ENCODE measurements at regions not wholly inside any gene's neighbourhood (a gene's known extent, or its start where the extent isn't known, plus 50 kb on each side); places are given as distances from the start of the nearest gene placed in this dataset.

DNA sequence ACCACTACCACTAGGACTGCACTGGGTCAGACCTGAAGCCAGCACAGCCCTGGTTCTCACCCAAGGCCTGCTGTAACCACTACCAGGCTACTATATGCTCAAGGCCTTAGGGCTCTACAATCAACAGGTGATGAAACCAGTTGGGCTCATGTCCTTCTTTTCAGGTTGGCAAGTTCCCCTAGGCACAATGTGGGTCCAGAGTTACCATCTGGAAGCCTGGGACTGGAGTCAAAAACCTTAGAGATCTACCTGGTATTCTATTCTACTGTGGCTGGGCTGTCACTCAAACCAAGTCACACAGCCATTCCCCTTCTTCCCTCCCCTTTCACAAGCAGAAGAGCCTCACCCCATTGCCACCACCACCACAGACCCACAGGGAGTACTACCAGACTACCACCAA, 175.6 kb downstream of the RELL1 start:
- DNase-seq, result no peak
- Histone ChIP-seq H3K27me3 (no peaks in the 10 kb centered on the region), H3K36me3 (no peaks in the 10 kb centered on the region), H3K4me1 (no peaks in the 10 kb centered on the region), H3K9me3 (peaks cover 0 to 20% (median 5%) of the 10 kb centered on the region in 11 donors), H3K27ac (no peak overlapping the region), H3K4me3 (no peak overlapping the region)
- no peak for ATAC-seq
- TF ChIP-seq, protein P1, sequence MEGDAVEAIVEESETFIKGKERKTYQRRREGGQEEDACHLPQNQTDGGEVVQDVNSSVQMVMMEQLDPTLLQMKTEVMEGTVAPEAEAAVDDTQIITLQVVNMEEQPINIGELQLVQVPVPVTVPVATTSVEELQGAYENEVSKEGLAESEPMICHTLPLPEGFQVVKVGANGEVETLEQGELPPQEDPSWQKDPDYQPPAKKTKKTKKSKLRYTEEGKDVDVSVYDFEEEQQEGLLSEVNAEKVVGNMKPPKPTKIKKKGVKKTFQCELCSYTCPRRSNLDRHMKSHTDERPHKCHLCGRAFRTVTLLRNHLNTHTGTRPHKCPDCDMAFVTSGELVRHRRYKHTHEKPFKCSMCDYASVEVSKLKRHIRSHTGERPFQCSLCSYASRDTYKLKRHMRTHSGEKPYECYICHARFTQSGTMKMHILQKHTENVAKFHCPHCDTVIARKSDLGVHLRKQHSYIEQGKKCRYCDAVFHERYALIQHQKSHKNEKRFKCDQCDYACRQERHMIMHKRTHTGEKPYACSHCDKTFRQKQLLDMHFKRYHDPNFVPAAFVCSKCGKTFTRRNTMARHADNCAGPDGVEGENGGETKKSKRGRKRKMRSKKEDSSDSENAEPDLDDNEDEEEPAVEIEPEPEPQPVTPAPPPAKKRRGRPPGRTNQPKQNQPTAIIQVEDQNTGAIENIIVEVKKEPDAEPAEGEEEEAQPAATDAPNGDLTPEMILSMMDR (IDR thresholded peaks at IDR 0.05), result no peak
- intact Hi-C loops (cut with DNase I), result no loop called here

- intact Hi-C loops (cut with DNase I), result no loop called here
- TF ChIP-seq, protein P1 (IDR thresholded peaks at IDR 0.05), result no peak
Observed at GRCh38 chr4:37503261-37503660, 182.9 kb downstream of the RELL1 start.

DNA sequence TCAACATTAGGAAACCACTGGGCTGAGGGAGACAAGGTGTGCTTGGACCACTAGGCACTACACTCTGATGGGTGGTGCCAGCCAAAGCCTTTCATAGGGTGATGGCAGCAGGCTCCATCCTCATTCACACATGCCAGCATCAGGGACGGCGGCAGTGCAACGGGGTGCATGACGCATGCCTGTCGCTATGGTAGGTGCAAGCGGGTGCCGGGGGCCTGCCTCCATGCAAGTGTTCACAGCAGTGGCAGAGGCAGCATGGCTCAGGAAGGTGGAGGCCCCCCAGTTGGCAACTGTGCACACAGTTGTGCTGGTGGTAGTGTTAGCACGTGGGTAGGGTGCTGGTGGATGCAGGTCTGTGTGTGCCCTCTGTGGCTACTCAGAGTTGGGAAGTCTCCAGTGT, 184.1 kb downstream of the RELL1 start:
- H3K9me3 ChIP-seq, result peaks cover 0 to 58% (median 0%) of the 10 kb centered on the region in 11 donors
- no peaks in the 10 kb centered on the region for H3K4me1 ChIP-seq
- intact Hi-C loops (cut with DNase I), result no loop called here
- DNase-seq (no peak), ATAC-seq (no peak)
- WGBS, 2 donors, result 94 to 95% methylated on average over 8 of the region's 8 CpGs
- H3K36me3 ChIP-seq, result no peaks in the 10 kb centered on the region
- H3K4me3 ChIP-seq, result no peak overlapping the region
- H3K27ac ChIP-seq, result no peak overlapping the region
- TF ChIP-seq, protein P1 (IDR thresholded peaks at IDR 0.05), result no peak
- no peaks in the 10 kb centered on the region for H3K27me3 ChIP-seq

More at GRCh38 chr4:37503261-37503660, 182.9 kb downstream of the RELL1 start:
- no peak overlapping the region for H3K27ac ChIP-seq
- DNase-seq, result no peak
- H3K4me3 ChIP-seq, result no peak overlapping the region
- ATAC-seq, result no peak
- no peaks in the 10 kb centered on the region for H3K36me3 ChIP-seq
- H3K27me3 ChIP-seq, result no peaks in the 10 kb centered on the region
- peaks cover 0 to 48% (median 0%) of the 10 kb centered on the region in 11 donors for H3K9me3 ChIP-seq
- no peaks in the 10 kb centered on the region for H3K4me1 ChIP-seq

Data from heart right ventricle (tissue), 16 donors.